ENCODE measurements at regions not wholly inside any gene's neighbourhood (a gene's known extent, or its start where the extent isn't known, plus 50 kb on each side); places are given as distances from the start of the nearest gene placed in this dataset.
A peak's percentile ranks its signal among the peaks of the same experiment; 100 is the strongest.

DNA sequence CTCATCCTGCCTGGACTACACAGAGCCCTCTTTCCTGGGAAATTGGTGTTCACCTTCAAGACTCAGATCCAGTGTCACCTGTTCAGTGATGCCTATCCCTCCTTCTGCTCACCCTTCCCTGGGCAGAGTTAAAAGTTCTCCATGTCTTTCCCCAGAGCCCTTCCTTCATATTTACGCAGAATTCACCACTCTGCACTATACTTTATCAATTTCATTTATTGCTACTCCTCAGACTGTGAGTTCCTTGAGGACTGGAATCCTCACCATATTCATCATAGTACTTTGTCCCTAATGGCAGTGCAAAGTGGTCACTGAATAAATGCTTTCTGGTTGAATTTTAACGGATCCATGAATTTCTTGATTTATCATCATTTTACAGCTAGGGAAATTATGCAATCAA is 300.0 kb downstream of the CHRM3 start:
- no peak for DNase-seq

DNA sequence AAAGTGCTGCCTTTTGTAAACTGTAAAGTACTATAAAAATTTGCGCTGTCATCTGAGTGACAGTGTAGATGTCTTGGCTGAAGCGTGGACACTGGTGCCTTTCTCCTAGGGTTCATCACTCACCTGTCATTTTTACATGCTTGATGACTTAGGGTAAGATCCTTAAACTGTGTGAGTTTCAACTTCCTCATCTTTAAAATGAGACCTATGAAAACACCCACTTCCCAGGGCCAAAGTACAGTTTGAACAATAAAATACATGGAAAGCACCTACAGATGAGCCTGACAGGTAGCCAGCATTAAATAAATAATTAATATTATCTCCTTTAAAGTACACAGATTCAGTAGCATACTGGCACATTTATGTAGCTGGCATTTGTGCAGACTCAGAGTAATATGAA is 309.9 kb downstream of the CHRM3 start:
- DNase-seq: no peak

DNA sequence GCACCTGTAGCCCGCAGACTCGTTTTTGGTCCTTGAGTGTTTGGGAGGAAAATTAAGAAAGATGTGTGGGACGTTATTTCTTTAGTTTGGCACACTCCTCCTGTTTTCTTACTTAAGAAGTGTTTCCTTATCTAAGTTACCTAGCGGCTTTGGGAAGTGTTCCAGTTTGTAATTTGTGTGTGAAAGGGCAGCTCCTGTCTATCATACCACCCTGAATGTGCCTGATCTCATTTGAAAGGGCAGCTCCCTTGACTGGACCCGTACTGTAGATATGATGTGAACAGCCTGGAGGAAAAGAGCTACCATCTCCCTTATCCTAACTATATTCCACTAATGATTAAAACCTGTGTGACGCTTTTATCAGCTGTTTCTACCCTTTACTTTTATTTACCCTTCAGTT is 314.3 kb downstream of the CHRM3 start:
- no peak for DNase-seq

- no peak for DNase-seq
Observed at GRCh38 chr1:239703075-239703474, 316.7 kb downstream of the CHRM3 start.

DNA sequence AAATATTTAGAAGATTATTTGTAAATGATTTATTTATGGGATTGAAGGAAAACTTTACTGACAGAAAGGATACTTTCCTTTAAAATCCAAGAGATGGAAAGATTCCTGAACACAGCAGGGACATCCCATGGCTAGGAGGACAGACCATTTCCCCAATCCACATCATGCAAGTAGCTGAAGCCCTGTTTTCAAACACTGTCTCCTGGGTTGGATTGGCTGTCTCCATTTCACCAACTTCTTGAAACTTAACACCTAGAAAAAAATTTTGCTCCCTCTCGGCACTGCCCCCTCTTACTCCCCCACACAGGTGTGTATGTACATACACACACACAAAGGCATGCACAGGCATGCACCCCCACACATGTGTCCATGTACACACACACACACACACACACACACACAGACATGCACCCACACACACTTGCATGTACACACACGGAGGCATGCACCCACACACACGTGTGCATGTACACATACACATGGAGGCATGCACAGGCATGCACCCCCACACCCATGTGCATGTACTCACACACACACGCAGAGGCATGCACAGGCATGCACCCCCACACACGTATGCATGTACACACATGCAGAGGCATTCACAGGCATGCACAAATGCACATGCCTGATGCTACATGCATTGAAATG is 320.0 kb downstream of the CHRM3 start:
- no peak for DNase-seq

DNA sequence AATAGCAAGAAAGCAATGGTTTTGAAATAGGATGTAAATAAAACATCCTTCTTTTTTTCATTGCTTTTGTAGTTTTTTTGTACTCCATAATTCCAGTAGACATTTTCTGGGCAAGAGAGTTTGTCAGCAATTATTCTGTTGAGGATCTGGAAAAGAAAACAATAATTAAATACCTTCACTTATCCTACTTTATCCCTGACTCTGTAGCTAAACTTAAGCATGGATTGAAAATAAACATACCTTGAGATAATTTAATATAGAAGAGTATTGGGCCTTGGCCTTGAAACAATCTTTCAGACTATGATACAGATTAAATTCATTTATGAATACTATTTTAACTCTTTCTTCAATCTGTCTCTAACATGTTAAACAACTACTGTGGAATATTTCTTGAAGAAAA is 321.2 kb downstream of the CHRM3 start:
- no peak for DNase-seq

- DNase-seq: no peak
Observed at GRCh38 chr1:239708622-239709021, 322.3 kb downstream of the CHRM3 start.

GRCh38 chr1:239711768-239712167 is 325.4 kb downstream of the CHRM3 start:
- no peak for DNase-seq

DNA sequence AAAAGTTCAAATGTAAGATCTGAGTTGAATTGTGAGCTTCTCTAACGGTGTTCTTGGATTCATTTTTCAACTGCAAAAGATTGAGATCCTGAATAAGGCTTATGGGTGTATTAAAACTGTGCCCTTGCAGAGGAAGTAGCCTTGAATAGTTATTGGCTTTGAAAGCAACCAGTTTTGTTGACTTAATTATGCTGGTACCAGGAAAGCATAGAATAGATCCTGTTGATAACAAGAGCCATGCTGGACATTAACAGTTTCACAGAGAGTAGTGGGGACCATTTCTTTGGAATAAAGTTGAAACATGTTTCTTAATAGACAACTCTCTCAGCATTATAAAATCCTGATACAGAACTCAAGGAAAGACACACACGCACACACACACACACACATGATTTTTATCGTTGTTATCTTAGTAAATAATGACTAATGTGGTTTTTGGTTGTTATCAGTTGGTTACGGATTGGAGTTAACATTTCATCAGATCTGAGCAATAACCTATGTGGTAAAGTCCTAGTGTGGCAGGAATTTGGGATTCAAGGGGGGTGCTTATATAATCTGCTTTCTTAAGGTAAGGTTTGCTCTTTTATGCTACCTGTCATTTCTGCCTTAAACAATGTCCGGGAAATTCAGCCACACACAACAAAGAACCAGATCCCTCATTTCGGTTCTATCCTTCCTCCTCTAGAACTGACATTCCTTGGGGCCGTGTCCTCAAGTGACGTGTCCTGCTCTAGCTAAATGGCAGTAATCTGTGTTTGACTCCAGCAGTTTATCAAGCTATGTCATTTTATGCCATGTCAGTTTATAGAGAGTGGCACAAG is 330.9 kb downstream of the CHRM3 start:
- DNase-seq: no peak

- DNase-seq: no peak
Observed at GRCh38 chr1:239717918-239718184, 331.5 kb downstream of the CHRM3 start.

DNA sequence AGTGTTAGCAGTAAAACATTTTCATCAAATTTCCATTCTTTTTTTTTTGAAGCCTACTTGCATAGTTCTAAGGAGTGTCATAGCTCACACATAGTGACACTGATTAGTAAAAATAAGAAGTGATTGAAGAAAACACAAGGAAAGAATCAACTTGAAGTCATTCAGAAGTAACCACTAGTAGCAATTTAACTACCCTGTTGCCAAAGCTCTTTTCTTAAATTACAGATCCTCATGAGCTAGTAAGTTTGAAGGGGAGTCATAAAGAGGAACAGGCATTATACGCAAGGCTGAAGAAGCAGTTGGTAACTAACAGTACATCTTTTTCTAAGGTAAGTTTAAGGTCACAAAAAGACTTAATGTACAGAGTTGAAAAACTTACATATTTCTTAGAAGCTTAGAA is 332.2 kb downstream of the CHRM3 start:
- DNase-seq: no peak

DNA sequence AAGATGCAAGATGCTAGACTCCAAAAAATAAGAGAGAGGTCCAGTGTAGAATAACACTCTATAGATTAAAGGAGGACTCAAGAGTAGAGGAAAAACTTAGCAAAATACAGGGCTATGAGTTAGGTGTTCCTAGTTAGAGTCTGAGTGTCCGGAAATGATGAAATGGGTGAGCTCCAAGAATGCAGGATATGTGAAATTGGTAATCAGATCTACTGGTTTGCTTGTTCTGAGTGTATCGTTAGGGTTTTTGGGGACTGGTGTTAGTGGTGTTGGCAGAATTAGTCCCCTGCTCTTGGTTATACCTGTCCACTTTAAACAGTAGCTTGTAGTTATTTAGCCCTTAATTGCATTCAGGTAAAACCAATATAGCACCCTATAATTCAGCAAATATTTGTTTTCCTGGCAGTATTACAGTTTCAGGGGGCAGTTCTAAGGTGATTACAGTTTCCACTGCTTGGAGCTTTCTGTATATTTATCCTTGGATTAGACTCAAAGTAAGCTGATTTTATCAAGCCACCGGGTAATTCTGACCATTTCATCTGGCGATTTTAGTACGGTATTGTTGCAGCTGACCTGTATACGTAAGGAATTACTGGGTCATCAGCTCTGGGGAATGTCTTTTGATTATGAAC is 332.7 kb downstream of the CHRM3 start:
- no peak for DNase-seq

- DNase-seq: peak; percentile 23
Observed at GRCh38 chr1:239719642-239720258, 333.4 kb downstream of the CHRM3 start.

DNA sequence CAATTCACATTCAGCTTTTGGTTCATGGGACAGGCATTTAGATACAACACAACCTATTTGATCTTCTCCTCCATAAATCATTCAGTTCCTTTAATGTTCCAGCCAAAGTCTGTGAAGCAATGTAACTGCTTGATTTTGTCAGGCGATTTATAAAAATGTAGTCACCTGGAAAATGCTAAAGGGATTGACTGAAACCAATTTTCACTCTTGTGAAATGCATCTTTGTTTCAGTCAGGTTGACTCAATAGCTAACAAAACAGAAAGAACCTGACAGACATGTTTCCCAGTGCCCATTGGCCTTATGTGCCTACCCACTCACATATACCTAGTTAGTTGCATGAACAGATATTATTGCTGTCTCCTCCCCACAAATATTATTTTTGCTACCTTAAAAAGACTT is 335.7 kb downstream of the CHRM3 start:
- DNase-seq: no peak

DNA sequence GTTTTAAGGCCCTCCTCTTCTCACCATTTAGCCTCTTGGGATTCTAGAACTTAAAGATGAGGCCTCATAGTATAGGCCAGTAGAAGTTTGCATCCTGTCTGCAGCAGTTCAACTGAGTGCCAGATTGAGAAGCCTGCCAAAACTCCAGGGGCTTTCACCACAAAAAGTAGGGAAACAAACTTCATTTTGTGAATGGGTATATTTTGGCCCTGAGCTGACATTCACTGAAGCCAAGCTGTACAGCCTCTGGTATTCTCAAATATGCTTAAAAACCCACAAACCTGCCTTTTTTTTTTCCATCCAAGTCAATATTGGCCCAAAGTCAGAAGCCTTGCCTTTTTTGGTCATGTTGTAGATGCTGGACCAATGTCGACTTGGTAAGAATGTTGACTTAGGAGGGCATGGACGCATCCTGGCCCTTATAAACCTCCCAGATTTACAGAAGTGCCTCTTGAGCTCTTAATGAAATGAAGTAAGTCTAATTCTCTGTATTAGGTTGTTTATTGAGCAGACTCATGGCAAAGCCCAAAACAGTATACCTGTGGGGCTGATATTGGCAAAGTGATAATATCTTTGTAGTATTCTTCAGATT is 337.5 kb downstream of the CHRM3 start:
- no peak for DNase-seq

DNA sequence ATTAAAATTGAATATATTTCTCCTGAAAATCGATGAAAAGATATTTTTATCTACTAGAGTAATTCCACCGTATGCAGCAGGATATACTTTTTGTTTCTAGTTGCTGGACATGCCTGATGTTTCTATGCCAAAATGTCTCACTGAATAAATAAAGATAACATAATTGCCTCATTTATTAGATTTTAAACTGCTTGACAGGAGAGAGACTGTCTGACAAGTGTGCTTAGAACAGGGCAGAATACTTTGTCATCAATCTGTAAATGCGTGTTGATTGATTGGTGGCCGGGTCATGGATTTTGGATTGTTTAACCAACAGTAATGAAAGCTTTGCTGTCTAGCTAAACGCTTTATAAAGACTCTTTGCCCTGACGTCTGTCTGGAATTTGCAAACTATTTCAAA is 339.0 kb downstream of the CHRM3 start:
- no peak for DNase-seq

- no peak for DNase-seq
Observed at GRCh38 chr1:239725933-239726332, 339.6 kb downstream of the CHRM3 start.

GRCh38 chr1:239730378-239730777 is 344.0 kb downstream of the CHRM3 start:
- no peak for DNase-seq

GRCh38 chr1:239731082-239731748 is 344.8 kb downstream of the CHRM3 start:
- DNase-seq: no peak

DNA sequence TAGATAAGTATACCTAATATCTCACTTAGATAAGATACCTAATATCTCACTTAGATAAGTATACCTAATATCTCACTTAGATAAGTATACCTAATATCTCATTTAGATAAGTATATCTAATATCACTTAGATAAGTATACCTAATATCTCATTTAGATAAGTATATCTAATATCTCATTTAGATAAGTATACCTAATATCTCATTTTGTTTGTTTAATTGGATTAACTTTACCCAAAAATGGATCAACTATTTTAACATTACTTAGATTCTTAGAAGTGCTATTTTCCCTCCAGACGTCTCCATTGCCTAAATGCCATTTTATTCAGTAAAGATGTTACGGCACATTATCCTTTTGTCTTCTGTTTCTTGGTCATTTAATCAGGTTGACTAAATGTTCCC is 346.4 kb downstream of the CHRM3 start:
- no peak for DNase-seq

- DNase-seq: no peak
Observed at GRCh38 chr1:239733995-239734394, 347.6 kb downstream of the CHRM3 start.

DNA sequence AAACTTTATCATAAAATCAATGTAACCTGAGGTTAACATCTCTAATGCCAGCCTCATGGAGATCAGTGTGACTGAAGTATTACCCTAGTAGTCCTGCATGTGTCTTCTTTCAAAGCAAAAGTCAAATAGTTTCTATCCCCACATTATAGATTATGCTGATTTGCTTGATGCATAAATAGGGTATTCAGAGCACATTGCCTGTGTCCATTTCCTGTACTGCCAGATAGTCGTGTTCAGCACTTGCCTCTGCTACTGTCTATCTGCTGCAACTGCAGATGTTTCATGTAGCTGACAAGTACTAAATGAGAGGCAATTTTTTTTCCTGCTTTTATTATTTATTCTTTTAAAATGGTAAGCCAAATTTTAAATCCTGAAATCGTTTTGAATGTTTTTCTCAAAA is 348.7 kb downstream of the CHRM3 start:
- DNase-seq: no peak

DNA sequence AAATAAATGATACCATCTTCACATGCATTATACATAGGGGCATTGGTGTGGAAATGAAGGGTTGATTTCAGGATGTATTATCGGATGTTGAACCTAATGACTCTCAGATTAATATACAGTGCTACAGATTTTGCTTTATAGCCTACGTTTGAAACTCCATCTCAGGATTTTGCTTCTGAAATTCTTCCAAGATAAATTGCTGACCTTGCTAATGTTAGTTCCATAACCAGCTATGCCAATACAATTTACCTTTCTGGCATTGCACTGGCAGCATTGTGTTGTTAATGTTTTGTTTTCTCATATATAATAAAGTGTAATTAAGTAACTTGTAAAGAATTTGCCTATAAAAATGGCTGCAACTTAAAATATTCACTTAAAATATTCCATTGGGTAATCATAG is 350.1 kb downstream of the CHRM3 start:
- no peak for DNase-seq
